NB4 (cell line): ENCODE measurements at regions not wholly inside any gene's neighbourhood (a gene's known extent, or its start where the extent isn't known, plus 50 kb on each side); places are given as distances from the start of the nearest gene placed in this dataset.

Experiments
- MYC ChIP-seq: IDR thresholded peaks from 2 replicates; pipeline ENCODE4 v1.6.1; 2011; ENCODE audit warnings: low read depth, low read length
- POLR2A ChIP-seq: IDR thresholded peaks from 2 replicates; pipeline ENCODE4 v1.6.1; 2011; ENCODE audit warnings: mild to moderate bottlenecking; ENCODE audit not compliant: insufficient read length; ENCODE audit errors: extremely low read depth
- TF ChIP-seq, protein P1 (sequence below): IDR thresholded peaks from one replicate; pipeline ENCODE4 v1.5.1; 2012; ENCODE audit warnings: low read depth, low read length

GRCh38 chr5:89991592-89991991, 418.0 kb downstream of the CETN3 start:
- TF ChIP-seq, protein P1, sequence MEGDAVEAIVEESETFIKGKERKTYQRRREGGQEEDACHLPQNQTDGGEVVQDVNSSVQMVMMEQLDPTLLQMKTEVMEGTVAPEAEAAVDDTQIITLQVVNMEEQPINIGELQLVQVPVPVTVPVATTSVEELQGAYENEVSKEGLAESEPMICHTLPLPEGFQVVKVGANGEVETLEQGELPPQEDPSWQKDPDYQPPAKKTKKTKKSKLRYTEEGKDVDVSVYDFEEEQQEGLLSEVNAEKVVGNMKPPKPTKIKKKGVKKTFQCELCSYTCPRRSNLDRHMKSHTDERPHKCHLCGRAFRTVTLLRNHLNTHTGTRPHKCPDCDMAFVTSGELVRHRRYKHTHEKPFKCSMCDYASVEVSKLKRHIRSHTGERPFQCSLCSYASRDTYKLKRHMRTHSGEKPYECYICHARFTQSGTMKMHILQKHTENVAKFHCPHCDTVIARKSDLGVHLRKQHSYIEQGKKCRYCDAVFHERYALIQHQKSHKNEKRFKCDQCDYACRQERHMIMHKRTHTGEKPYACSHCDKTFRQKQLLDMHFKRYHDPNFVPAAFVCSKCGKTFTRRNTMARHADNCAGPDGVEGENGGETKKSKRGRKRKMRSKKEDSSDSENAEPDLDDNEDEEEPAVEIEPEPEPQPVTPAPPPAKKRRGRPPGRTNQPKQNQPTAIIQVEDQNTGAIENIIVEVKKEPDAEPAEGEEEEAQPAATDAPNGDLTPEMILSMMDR = no peak
- no peak for TF ChIP-seq POLR2A
- no peak for TF ChIP-seq MYC
